ENCODE measurements at regions not wholly inside any gene's neighbourhood (a gene's known extent, or its start where the extent isn't known, plus 50 kb on each side); places are given as distances from the start of the nearest gene placed in this dataset.

DNA sequence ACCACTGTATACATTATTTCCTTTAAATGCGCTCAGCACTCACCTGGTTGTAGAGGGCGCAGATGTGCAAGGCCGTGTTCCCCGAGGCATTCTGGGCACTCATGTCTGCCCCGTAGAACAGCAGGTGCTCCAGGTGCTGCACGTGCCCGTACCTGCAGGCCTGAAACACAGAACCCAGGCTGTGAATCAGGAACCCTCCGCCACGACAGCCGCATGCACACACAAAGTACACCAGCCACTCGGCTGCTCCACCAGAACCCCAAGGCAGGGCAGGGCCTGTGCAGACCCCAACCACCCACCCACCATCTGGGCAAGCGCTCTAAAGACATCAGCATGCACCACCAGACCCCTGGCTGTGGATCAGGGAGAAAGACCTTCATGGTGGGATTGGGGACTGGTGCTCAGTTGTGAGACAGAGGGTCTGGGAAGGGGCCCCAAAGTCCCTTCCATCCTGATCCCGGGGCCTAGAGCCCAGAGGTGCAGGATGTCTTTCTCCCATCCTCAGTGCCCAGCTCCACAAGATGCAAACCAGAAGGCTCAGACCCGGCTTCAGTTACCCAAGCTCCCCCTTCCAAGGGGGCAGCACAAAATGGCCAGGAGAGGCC is 177.2 kb downstream of the SHANK2 start:
- FAIRE-seq, result no peak
- H3K4me3 ChIP-seq (ENCODE audit: extremely low read depth in 1 of 4, insufficient read depth in 2 of 4, low read depth in 3 of 4, low read length in 4 of 4), result no peak overlapping the region
- no peak overlapping the region; the same call in 1 of the 2 replicates for H3K27ac ChIP-seq (ENCODE audit: low read depth, low read length)
- H3K9ac ChIP-seq (replicated peaks in 1 of 4; ENCODE audit: extremely low read depth in 1 of 4, low read depth in 3 of 4, low read length in 3 of 4), result no peak overlapping the region; a peak in 1 of 7 replicates
- no peak overlapping the region for H4K91ac ChIP-seq (replicated peaks; ENCODE audit: insufficient read length, low read length)
- H3K23me2 ChIP-seq (ENCODE audit: low read depth, low read length), result no peaks in the 10 kb centered on the region
- H3K14ac ChIP-seq (ENCODE audit: insufficient read length), result no peak overlapping the region
- H4K20me1 ChIP-seq (replicated peaks in 1 of 2; ENCODE audit: control insufficient read depth in 1 of 2, insufficient read depth in 2 of 2, low read length in 2 of 2), result peaks cover 0 to 3% of the 10 kb centered on the region in 2 experiments
- no peaks in the 10 kb centered on the region; a peak in 1 of 7 replicates for H3K4me1 ChIP-seq (replicated peaks in 1 of 4; ENCODE audit: control insufficient read depth in 3 of 4, insufficient read depth in 4 of 4, low read length in 3 of 4)
- H3K4me2 ChIP-seq (ENCODE audit: insufficient read depth in 1 of 2, low read depth in 2 of 2, low read length in 2 of 2), result no peak overlapping the region
- H2BK12ac ChIP-seq (ENCODE audit: low read depth, low read length), result no peak overlapping the region
- H3K56ac ChIP-seq (replicated peaks; ENCODE audit: insufficient read length, low read depth, low read length), result no peak overlapping the region
- H2AFZ ChIP-seq (ENCODE audit: low read length), result no peak overlapping the region
- H3K79me1 ChIP-seq (ENCODE audit: low read depth, low read length), result no peaks in the 10 kb centered on the region
- no peak overlapping the region for H2AK5ac ChIP-seq (ENCODE audit: low read depth, low read length)
- H2BK15ac ChIP-seq (ENCODE audit: low read length), result no peak overlapping the region
- H3K18ac ChIP-seq (ENCODE audit: extremely low read depth, low read length), result no peak overlapping the region
- no peak overlapping the region for H3K23ac ChIP-seq (ENCODE audit: insufficient read length)
- H3K27me3 ChIP-seq (replicated peaks in 1 of 4; ENCODE audit: control insufficient read depth in 3 of 4, extremely low read depth in 1 of 4, insufficient read depth in 3 of 4, low read length in 3 of 4), result no peaks in the 10 kb centered on the region
- WGBS, 2 experiments (ENCODE audit: extremely low coverage in 1 of 2, insufficient coverage in 1 of 2, insufficient read length in 1 of 2, insufficient replicate concordance in 2 of 2, low coverage in 1 of 2, low lambda C conversion rate in 2 of 2, missing lambda C conversion rate in 1 of 2), result 98% methylated on average over 14 of the region's 14 CpGs; no CpG with 5 or more reads in 1 of the 2 experiments
- ChIA-PET CTCF (ENCODE audit: partially characterized antibody) (interaction anchor here (0.8 to 1.9 kb wide), 4 partner anchors 9 to 284 kb away, joined by 3 to 5 read pairs (median 4); no protein-coding TSS in a partner anchor), POLR2A (ENCODE audit: partially characterized antibody) (no interaction called here)
- no peak overlapping the region for H2BK20ac ChIP-seq (ENCODE audit: low read length)
- no peak for DNase-seq (ENCODE audit: low read depth in 1 of 2, low spot score in 2 of 2)
- H3K9me3 ChIP-seq (ENCODE audit: insufficient read depth in 2 of 2, low read depth in 1 of 2, low read length in 1 of 2), result peaks cover 3 to 6% of the 10 kb centered on the region in 2 experiments; a peak in 2 of 4 replicates
- no peaks in the 10 kb centered on the region; a peak in 1 of 4 replicates for H3K79me2 ChIP-seq (ENCODE audit: control insufficient read depth in 1 of 2, insufficient read depth in 2 of 2, low read length in 2 of 2)
- H2BK5ac ChIP-seq (ENCODE audit: low read depth, low read length), result peak overlapping the region; percentile 30; the same call in 1 of the 2 replicates
- H4K8ac ChIP-seq (ENCODE audit: extremely low read depth, insufficient read depth, low read length), result no peak overlapping the region; the same call in 1 of the 2 replicates
- H2BK120ac ChIP-seq (replicated peaks; ENCODE audit: low read depth, low read length), result no peak overlapping the region
- no peak overlapping the region for H3K4ac ChIP-seq (replicated peaks; ENCODE audit: insufficient read length, low read depth, low read length)
- H3K36me3 ChIP-seq (ENCODE audit: control insufficient read depth in 2 of 4, insufficient read depth in 4 of 4, low read length in 3 of 4), result peaks cover 0 to 6% (median 2%) of the 10 kb centered on the region in 4 experiments; a peak in 3 of 8 replicates
- no peak overlapping the region for H4K5ac ChIP-seq (ENCODE audit: insufficient read length, low read depth, low read length)
- TF ChIP-seq JUND (IDR thresholded peaks at IDR 0.05; ENCODE audit: low read length) (no peak), CEBPB (IDR thresholded peaks at IDR 0.05; ENCODE audit: low read depth, low read length) (no peak), RFX5 (IDR thresholded peaks at IDR 0.05; ENCODE audit: borderline replicate concordance, low read depth, low read length) (no peak), RAD21 (IDR thresholded peaks at IDR 0.05 in 1 of 2, conservative IDR thresholded peaks at IDR 0.05 in 1 of 2; ENCODE audit: low read depth in 2 of 2, low read length in 2 of 2) (no peak), TCF12 (IDR thresholded peaks at IDR 0.05; ENCODE audit: low read depth, low read length) (no peak), POU5F1 (IDR thresholded peaks at IDR 0.05; ENCODE audit: low read depth, low read length) (no peak), SP2 (IDR thresholded peaks at IDR 0.05; ENCODE audit: low read length) (no peak), NRF1 (IDR thresholded peaks at IDR 0.05; ENCODE audit: low read depth, low read length) (no peak), RNF2 (IDR thresholded peaks at IDR 0.05; ENCODE audit: borderline replicate concordance, low read depth, low read length, missing control alignments, poor library complexity, severe bottlenecking) (no peak), EP300 (IDR thresholded peaks at IDR 0.05; ENCODE audit: borderline replicate concordance in 1 of 2, low read depth in 2 of 2, low read length in 2 of 2) (no peak)
- TF ChIP-seq, protein P1, sequence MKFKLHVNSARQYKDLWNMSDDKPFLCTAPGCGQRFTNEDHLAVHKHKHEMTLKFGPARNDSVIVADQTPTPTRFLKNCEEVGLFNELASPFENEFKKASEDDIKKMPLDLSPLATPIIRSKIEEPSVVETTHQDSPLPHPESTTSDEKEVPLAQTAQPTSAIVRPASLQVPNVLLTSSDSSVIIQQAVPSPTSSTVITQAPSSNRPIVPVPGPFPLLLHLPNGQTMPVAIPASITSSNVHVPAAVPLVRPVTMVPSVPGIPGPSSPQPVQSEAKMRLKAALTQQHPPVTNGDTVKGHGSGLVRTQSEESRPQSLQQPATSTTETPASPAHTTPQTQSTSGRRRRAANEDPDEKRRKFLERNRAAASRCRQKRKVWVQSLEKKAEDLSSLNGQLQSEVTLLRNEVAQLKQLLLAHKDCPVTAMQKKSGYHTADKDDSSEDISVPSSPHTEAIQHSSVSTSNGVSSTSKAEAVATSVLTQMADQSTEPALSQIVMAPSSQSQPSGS (IDR thresholded peaks at IDR 0.05; ENCODE audit: low read length), result no peak

Measured in H1 (cell line).